ENCODE measurements at regions not wholly inside any gene's neighbourhood (a gene's known extent, or its start where the extent isn't known, plus 50 kb on each side); places are given as distances from the start of the nearest gene placed in this dataset.

- TF ChIP-seq, protein P1, sequence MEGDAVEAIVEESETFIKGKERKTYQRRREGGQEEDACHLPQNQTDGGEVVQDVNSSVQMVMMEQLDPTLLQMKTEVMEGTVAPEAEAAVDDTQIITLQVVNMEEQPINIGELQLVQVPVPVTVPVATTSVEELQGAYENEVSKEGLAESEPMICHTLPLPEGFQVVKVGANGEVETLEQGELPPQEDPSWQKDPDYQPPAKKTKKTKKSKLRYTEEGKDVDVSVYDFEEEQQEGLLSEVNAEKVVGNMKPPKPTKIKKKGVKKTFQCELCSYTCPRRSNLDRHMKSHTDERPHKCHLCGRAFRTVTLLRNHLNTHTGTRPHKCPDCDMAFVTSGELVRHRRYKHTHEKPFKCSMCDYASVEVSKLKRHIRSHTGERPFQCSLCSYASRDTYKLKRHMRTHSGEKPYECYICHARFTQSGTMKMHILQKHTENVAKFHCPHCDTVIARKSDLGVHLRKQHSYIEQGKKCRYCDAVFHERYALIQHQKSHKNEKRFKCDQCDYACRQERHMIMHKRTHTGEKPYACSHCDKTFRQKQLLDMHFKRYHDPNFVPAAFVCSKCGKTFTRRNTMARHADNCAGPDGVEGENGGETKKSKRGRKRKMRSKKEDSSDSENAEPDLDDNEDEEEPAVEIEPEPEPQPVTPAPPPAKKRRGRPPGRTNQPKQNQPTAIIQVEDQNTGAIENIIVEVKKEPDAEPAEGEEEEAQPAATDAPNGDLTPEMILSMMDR (conservative IDR thresholded peaks at IDR 0.05; ENCODE audit: low read length) = no peak
- TF ChIP-seq EZH2phosphoT487 (IDR thresholded peaks at IDR 0.05; ENCODE audit: borderline replicate concordance) = no peak
Measured at GRCh38 chr22:48662476-48663135, 1165.1 kb downstream of the BRD1 start.
